LNCaP clone FGC (cell line): ENCODE measurements at regions not wholly inside any gene's neighbourhood (a gene's known extent, or its start where the extent isn't known, plus 50 kb on each side); places are given as distances from the start of the nearest gene placed in this dataset.

ENCODE experiments used
- DNase-seq: peaks from one replicate; pipeline ENCODE4 v3.0.0-alpha.2; 2011; ENCODE audit warnings: low read depth
- H3K4me3 ChIP-seq: 2 replicates; pipeline ENCODE4 v1.5.1; 2011; ENCODE audit warnings: mild to moderate bottlenecking, low read depth, low read length, control low read depth
- CTCF ChIP-seq: IDR thresholded peaks from 2 replicates; pipeline ENCODE4 v1.5.1; 2012; ENCODE audit warnings: mild to moderate bottlenecking; ENCODE audit not compliant: control insufficient read depth, insufficient read depth; ENCODE audit errors: extremely low read depth

- no peak overlapping the region for H3K4me3 ChIP-seq
- TF ChIP-seq CTCF: no peak
- no peak for DNase-seq
Observed at GRCh38 chr6:56714273-56714672, 71.6 kb upstream of the DST start.

- DNase-seq: no peak
- TF ChIP-seq CTCF: no peak
- H3K4me3 ChIP-seq: no peak overlapping the region
Observed at GRCh38 chr6:56713254-56713672, 70.6 kb upstream of the DST start.

- DNase-seq: no peak
- H3K4me3 ChIP-seq: no peak overlapping the region
- no peak for TF ChIP-seq CTCF
Observed at GRCh38 chr6:56710967-56711366, 68.3 kb upstream of the DST start.

GRCh38 chr6:56709650-56710049 lies 67.0 kb upstream of the DST start:
- no peak overlapping the region for H3K4me3 ChIP-seq
- DNase-seq: no peak
- TF ChIP-seq CTCF: no peak

GRCh38 chr6:56708810-56709597 lies 66.3 kb upstream of the DST start:
- no peak overlapping the region for H3K4me3 ChIP-seq
- no peak for DNase-seq
- peak; percentile 40; the same call in 1 of the 2 replicates for TF ChIP-seq CTCF

- no peak overlapping the region for H3K4me3 ChIP-seq
- no peak for DNase-seq
- TF ChIP-seq CTCF: no peak
Observed at GRCh38 chr6:56706981-56707726, 64.5 kb upstream of the DST start.
